Stimulated activated CD4-positive, alpha-beta T cell treated with anti-CD3 and anti-CD28 coated beads, Interleukin-4, amount 100 ng/mL, for 24 hours (primary cell): ENCODE measurements at regions not wholly inside any gene's neighbourhood (a gene's known extent, or its start where the extent isn't known, plus 50 kb on each side); places are given as distances from the start of the nearest gene placed in this dataset.

Experiments used
- DNase-seq: peaks from one replicate; pipeline ENCODE4 v3.0.0-alpha.2; 2020

- no peak for DNase-seq
Measured at GRCh38 chr5:175808711-175809110, 62.7 kb upstream of the CPLX2 start.

GRCh38 chr5:175809531-175810121 lies 61.8 kb upstream of the CPLX2 start:
- no peak for DNase-seq

GRCh38 chr5:175810457-175810856 lies 60.9 kb upstream of the CPLX2 start:
- DNase-seq = no peak

- no peak for DNase-seq
Measured at GRCh38 chr5:175811589-175811988, 59.8 kb upstream of the CPLX2 start.

DNA sequence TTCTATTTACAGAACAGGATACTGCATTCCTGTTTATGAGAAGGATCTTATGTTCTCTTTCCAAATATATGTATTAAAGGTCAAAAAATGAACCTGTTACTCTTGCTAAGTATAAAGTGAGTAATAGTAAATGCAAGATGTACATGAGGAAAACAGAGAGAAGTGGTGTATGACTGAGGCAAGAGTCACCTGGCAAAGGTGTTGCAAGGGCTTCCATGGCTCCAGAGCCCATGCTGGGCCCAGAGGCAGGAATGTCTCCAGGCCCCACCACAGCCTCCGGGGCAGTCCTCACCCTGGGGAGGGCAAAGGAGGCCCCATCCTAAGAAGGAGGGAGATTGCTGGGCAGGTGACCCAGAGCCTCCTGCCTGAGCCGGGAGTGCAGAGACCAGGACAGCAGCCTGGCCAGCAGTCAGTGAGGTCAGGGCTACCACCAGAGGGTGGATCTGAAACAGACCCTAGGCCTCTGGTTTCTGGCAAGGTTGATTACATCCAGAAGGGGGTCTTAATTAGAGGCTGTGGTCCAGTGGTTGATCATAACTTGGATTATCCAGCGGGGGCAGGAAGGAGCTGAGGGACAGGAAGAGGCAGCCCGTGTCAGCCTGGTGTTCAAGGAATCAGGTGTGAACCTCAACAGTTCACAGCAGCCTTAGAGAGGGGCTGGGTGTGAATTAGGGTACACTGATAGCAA lies 57.3 kb upstream of the CPLX2 start:
- DNase-seq = no peak

DNA sequence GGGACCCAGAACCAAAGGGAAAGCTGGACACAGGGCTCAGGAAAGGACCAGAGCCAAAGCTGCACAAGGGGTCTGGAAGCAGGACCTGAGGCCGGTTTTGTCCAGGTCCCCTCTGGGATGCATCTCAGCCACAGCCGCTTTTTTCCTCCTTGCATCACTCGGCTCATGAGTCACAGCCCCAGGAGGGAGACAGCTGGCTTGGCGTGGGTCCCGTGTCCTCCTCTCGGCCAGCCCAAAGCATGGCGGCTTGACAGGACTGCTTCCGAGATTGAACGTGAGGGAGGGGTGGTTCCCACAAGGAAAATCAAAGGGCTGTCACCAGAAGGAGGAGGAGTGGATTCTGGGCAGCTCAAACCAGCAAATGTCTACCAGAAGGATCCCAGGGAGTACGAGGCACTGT lies 56.7 kb upstream of the CPLX2 start:
- no peak for DNase-seq

GRCh38 chr5:175815126-175815913 lies 56.1 kb upstream of the CPLX2 start:
- no peak for DNase-seq

GRCh38 chr5:175816348-175816747 lies 55.0 kb upstream of the CPLX2 start:
- DNase-seq = no peak

GRCh38 chr5:175819090-175819425 lies 52.3 kb upstream of the CPLX2 start:
- DNase-seq = no peak

GRCh38 chr5:175820230-175820629 lies 51.1 kb upstream of the CPLX2 start:
- no peak for DNase-seq
